ENCODE measurements at regions not wholly inside any gene's neighbourhood (a gene's known extent, or its start where the extent isn't known, plus 50 kb on each side); places are given as distances from the start of the nearest gene placed in this dataset.

- no peak for DNase-seq
- H3K36me3 ChIP-seq (replicated peaks in 1 of 2; ENCODE audit: control insufficient read depth in 1 of 2, insufficient read depth in 2 of 2, low read length in 1 of 2) = no peaks in the 10 kb centered on the region
- H3K27me3 ChIP-seq (ENCODE audit: insufficient read depth) = no peaks in the 10 kb centered on the region
- no peak for TF ChIP-seq GATA2 (CRISPR knock-in tag; IDR thresholded peaks at IDR 0.05)
- TF ChIP-seq JUND (IDR thresholded peaks at IDR 0.05) = no peak
- no peak for TF ChIP-seq PBX3 (IDR thresholded peaks at IDR 0.05)
- no peak for TF ChIP-seq IRF3 (IDR thresholded peaks at IDR 0.05; ENCODE audit: low read depth, low read length)
- no peak for TF ChIP-seq SIN3A (IDR thresholded peaks at IDR 0.05; ENCODE audit: borderline replicate concordance, low read depth, low read length)
- no peak for TF ChIP-seq TEAD4 (IDR thresholded peaks at IDR 0.05; ENCODE audit: borderline replicate concordance, insufficient read depth)
- TF ChIP-seq CHD2 (IDR thresholded peaks at IDR 0.05; ENCODE audit: low read length, partially characterized antibody) = no peak
- TF ChIP-seq MXI1 (IDR thresholded peaks at IDR 0.05; ENCODE audit: low read depth, low read length) = no peak
- TF ChIP-seq MEF2A (IDR thresholded peaks at IDR 0.05; ENCODE audit: borderline replicate concordance, low read depth) = no peak
- TF ChIP-seq MAX (IDR thresholded peaks at IDR 0.05; ENCODE audit: low read depth) = no peak
- TF ChIP-seq GABPA (IDR thresholded peaks at IDR 0.05; ENCODE audit: low read depth) = no peak
- TF ChIP-seq TAF1 (IDR thresholded peaks at IDR 0.05; ENCODE audit: borderline replicate concordance, low read depth, low read length) = no peak
- H3K4me2 ChIP-seq = no peak overlapping the region
- H2AFZ ChIP-seq (ENCODE audit: low read depth) = no peak overlapping the region
- H3K4me3 ChIP-seq (ENCODE audit: low read depth in 2 of 2, low read length in 1 of 2) = no peak overlapping the region
- no peaks in the 10 kb centered on the region for H3F3A ChIP-seq (replicated peaks; ENCODE audit: insufficient read depth)
- no peaks in the 10 kb centered on the region for H4K20me1 ChIP-seq (ENCODE audit: insufficient read depth)
- H3K79me2 ChIP-seq (ENCODE audit: insufficient read depth) = no peaks in the 10 kb centered on the region
- CTCF ChIA-PET = no interaction called here
- H3K4me1 ChIP-seq (ENCODE audit: control insufficient read depth in 1 of 2, insufficient read depth in 2 of 2, low read depth in 1 of 2, low read length in 1 of 2) = no peaks in the 10 kb centered on the region
- no peaks in the 10 kb centered on the region for H3K9me3 ChIP-seq
- POLR2A ChIA-PET = no interaction called here
- no peak overlapping the region for H3K9ac ChIP-seq
- H3K9me2 ChIP-seq = no peaks in the 10 kb centered on the region
- H3K27ac ChIP-seq (ENCODE audit: low read depth in 2 of 2, low read length in 1 of 2) = no peak overlapping the region
Observed at GRCh38 chr4:157423526-157424020, 203.0 kb downstream of the GRIA2 start.

GRCh38 chr4:157421365-157421764 lies 200.8 kb downstream of the GRIA2 start:
- H3F3A ChIP-seq (replicated peaks; ENCODE audit: insufficient read depth) = no peaks in the 10 kb centered on the region
- H2AFZ ChIP-seq (ENCODE audit: low read depth) = no peak overlapping the region
- H3K9ac ChIP-seq = no peak overlapping the region
- no peaks in the 10 kb centered on the region for H3K79me2 ChIP-seq (ENCODE audit: insufficient read depth)
- no peaks in the 10 kb centered on the region for H3K9me2 ChIP-seq
- H3K4me2 ChIP-seq = no peak overlapping the region
- no peaks in the 10 kb centered on the region for H3K27me3 ChIP-seq (ENCODE audit: insufficient read depth)
- DNase-seq = no peak
- no peaks in the 10 kb centered on the region for H4K20me1 ChIP-seq (ENCODE audit: insufficient read depth)
- no peaks in the 10 kb centered on the region for H3K4me1 ChIP-seq (ENCODE audit: control insufficient read depth in 1 of 2, insufficient read depth in 2 of 2, low read depth in 1 of 2, low read length in 1 of 2)
- H3K4me3 ChIP-seq (ENCODE audit: low read depth in 2 of 2, low read length in 1 of 2) = no peak overlapping the region
- no peaks in the 10 kb centered on the region for H3K9me3 ChIP-seq
- TF ChIP-seq YY1 (IDR thresholded peaks at IDR 0.05; ENCODE audit: low read depth) (no peak), NFIC (IDR thresholded peaks at IDR 0.05; ENCODE audit: borderline replicate concordance) (no peak), TEAD4 (IDR thresholded peaks at IDR 0.05; ENCODE audit: borderline replicate concordance, insufficient read depth) (no peak), FOSL2 (IDR thresholded peaks at IDR 0.05; ENCODE audit: borderline replicate concordance, low read depth) (no peak), GABPA (IDR thresholded peaks at IDR 0.05; ENCODE audit: low read depth) (no peak), RCOR1 (IDR thresholded peaks at IDR 0.05; ENCODE audit: low read length) (no peak), PBX3 (IDR thresholded peaks at IDR 0.05) (no peak), CHD2 (IDR thresholded peaks at IDR 0.05; ENCODE audit: low read length, partially characterized antibody) (no peak), RAD21 (IDR thresholded peaks at IDR 0.05; ENCODE audit: low read length) (no peak), RXRA (IDR thresholded peaks at IDR 0.05; ENCODE audit: borderline replicate concordance, low read depth) (no peak), POLR2AphosphoS5 (IDR thresholded peaks at IDR 0.05; ENCODE audit: low read depth, low read length) (no peak), FOXM1 (IDR thresholded peaks at IDR 0.05; ENCODE audit: low read depth) (no peak), TAF1 (IDR thresholded peaks at IDR 0.05; ENCODE audit: borderline replicate concordance, low read depth, low read length) (no peak), FOXJ3 (CRISPR knock-in tag; IDR thresholded peaks at IDR 0.05) (no peak), RFX5 (IDR thresholded peaks at IDR 0.05; ENCODE audit: low read length) (no peak)
- TF ChIP-seq, protein P1, sequence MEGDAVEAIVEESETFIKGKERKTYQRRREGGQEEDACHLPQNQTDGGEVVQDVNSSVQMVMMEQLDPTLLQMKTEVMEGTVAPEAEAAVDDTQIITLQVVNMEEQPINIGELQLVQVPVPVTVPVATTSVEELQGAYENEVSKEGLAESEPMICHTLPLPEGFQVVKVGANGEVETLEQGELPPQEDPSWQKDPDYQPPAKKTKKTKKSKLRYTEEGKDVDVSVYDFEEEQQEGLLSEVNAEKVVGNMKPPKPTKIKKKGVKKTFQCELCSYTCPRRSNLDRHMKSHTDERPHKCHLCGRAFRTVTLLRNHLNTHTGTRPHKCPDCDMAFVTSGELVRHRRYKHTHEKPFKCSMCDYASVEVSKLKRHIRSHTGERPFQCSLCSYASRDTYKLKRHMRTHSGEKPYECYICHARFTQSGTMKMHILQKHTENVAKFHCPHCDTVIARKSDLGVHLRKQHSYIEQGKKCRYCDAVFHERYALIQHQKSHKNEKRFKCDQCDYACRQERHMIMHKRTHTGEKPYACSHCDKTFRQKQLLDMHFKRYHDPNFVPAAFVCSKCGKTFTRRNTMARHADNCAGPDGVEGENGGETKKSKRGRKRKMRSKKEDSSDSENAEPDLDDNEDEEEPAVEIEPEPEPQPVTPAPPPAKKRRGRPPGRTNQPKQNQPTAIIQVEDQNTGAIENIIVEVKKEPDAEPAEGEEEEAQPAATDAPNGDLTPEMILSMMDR (IDR thresholded peaks at IDR 0.05) = no peak
- TF ChIP-seq, protein P2, sequence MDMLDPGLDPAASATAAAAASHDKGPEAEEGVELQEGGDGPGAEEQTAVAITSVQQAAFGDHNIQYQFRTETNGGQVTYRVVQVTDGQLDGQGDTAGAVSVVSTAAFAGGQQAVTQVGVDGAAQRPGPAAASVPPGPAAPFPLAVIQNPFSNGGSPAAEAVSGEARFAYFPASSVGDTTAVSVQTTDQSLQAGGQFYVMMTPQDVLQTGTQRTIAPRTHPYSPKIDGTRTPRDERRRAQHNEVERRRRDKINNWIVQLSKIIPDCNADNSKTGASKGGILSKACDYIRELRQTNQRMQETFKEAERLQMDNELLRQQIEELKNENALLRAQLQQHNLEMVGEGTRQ (IDR thresholded peaks at IDR 0.05; ENCODE audit: borderline replicate concordance, low read depth, low read length) = no peak
- no peak overlapping the region for H3K27ac ChIP-seq (ENCODE audit: low read depth in 2 of 2, low read length in 1 of 2)
- POLR2A ChIA-PET = no interaction called here
- CTCF ChIA-PET = no interaction called here
- H3K36me3 ChIP-seq (replicated peaks in 1 of 2; ENCODE audit: control insufficient read depth in 1 of 2, insufficient read depth in 2 of 2, low read length in 1 of 2) = no peaks in the 10 kb centered on the region
